HepG2 (cell line): ENCODE measurements at regions not wholly inside any gene's neighbourhood (a gene's known extent, or its start where the extent isn't known, plus 50 kb on each side); places are given as distances from the start of the nearest gene placed in this dataset.

Source experiments
- ATAC-seq: fragments of 200-7000 bp; cut with Tn5 transposase; 3 replicates; pipeline ENCODE4 v1.9.1; 2020; ENCODE audit warnings: mild to moderate bottlenecking, moderate library complexity
- BruUV-seq: library from RNA; stranded (reverse); fragments of 400-500 nt; replicated peaks from 2 replicates; lab custom pipeline; 2021; lab: Mats Ljungman, UMichigan
- CTCF ChIA-PET: fragments of 300-600 bp; formaldehyde crosslinking; extraction: SDS; loops from one replicate; lab custom pipeline; 2021; ENCODE audit warnings: low total read pairs, inconsistent platforms, low intra/inter-chr PET ratio; lab: Yijun Ruan, JAX
- POLR2A ChIA-PET: fragments of 350-600 bp; sonication (Branson Sonifier 250); formaldehyde crosslinking; loops from one replicate; lab custom pipeline; 2020; ENCODE audit warnings: antibody characterized with exemption, inconsistent platforms; lab: Yijun Ruan, JAX
- DNase-seq: peaks from one replicate; pipeline ENCODE4 v3.0.0-alpha.2; 2015; ENCODE audit warnings: low spot score
- FAIRE-seq: peaks from 3 replicates; lab custom pipeline; 2011; peaks lifted over from hg19 to GRCh38; lab: Jason Lieb, UNC
- H2AFZ ChIP-seq: one replicate; pipeline ENCODE4 v1.6.1; 2011; ENCODE audit warnings: low read length, inconsistent platforms
- H3K27ac ChIP-seq: fragments of 300-600 bp; 3 replicates; pipeline ENCODE4 v1.8.0; 2011; ENCODE audit warnings: mixed run types, mild to moderate bottlenecking, mixed read lengths, low read length, inconsistent platforms; ENCODE audit not compliant: insufficient read depth; ENCODE audit errors: extremely low read length
- H3K27me3 ChIP-seq, 2 experiments: fragments of 200-600 bp in 1 of 2; 2 replicates in 1 of 2; 3 replicates in 1 of 2; pipeline versions ENCODE4 v1.6.0 to v1.8.0; 2011; ENCODE audit warnings: low read length in 2 of 2, mild to moderate bottlenecking in 2 of 2, moderate library complexity in 2 of 2, inconsistent platforms in 1 of 2; ENCODE audit not compliant: insufficient read depth in 2 of 2, control insufficient read depth in 1 of 2
- H3K36me3 ChIP-seq, 2 experiments: fragments of 200-600 bp in 1 of 2; replicated peaks in 1 of 2; 2 replicates in 1 of 2; 3 replicates in 1 of 2; pipeline versions ENCODE4 v1.5.1 to v1.8.0; 2011; ENCODE audit warnings: low read length in 2 of 2, inconsistent platforms in 1 of 2; ENCODE audit not compliant: insufficient read depth in 2 of 2, control insufficient read depth in 1 of 2
- H3K4me1 ChIP-seq: 2 replicates; pipeline ENCODE4 v1.5.1; 2012; ENCODE audit warnings: low read length, inconsistent platforms; ENCODE audit not compliant: insufficient read depth
- H3K4me2 ChIP-seq: 2 replicates; pipeline ENCODE4 v1.6.0; 2011; ENCODE audit warnings: low read depth, low read length, inconsistent platforms
- H3K4me3 ChIP-seq, 3 experiments: fragments of 200-600 bp in 1 of 3; sonication (generic), shearing (Covaris generic) in 1 of 3; replicated peaks in 1 of 3; 2 replicates each; pipeline ENCODE4 v1.5.1; 2011 to 2016; ENCODE audit warnings: low read length in 3 of 3, inconsistent platforms in 2 of 3, low read depth in 2 of 3, mild to moderate bottlenecking in 2 of 3, control low read depth in 1 of 3, mixed read lengths in 1 of 3; ENCODE audit not compliant: insufficient read depth in 1 of 3
- H3K79me2 ChIP-seq: one replicate; pipeline ENCODE4 v1.6.1; 2011; ENCODE audit warnings: low read length, inconsistent platforms; ENCODE audit not compliant: insufficient read depth
- H3K9ac ChIP-seq: 2 replicates; pipeline ENCODE4 v1.6.0; 2011; ENCODE audit warnings: mild to moderate bottlenecking, low read depth, low read length, inconsistent platforms; ENCODE audit not compliant: insufficient read depth
- H3K9me3 ChIP-seq: 2 replicates; pipeline ENCODE4 v1.5.1; 2012; ENCODE audit warnings: mild to moderate bottlenecking, low read length
- H4K20me1 ChIP-seq: 2 replicates; pipeline ENCODE4 v1.6.0; 2011; ENCODE audit warnings: inconsistent platforms, mild to moderate bottlenecking, low read length, moderate library complexity; ENCODE audit not compliant: insufficient read depth
- BHLHE40 ChIP-seq: IDR thresholded peaks from 2 replicates; pipeline ENCODE4 v1.6.1; 2011; ENCODE audit warnings: low read length, improper control_type of control experiment
- GATA4 ChIP-seq: sonication (generic); IDR thresholded peaks from 2 replicates; pipeline ENCODE4 v1.6.1; 2016; ENCODE audit warnings: antibody characterized with exemption, low read depth, borderline replicate concordance
- MLXIP ChIP-seq: sonication (generic); formaldehyde crosslinking; IDR thresholded peaks from 2 replicates; pipeline ENCODE4 v1.9.0; 2021; ENCODE audit warnings: missing genetic modification reagents, borderline replicate concordance
- POGZ ChIP-seq: sonication (generic); formaldehyde crosslinking; IDR thresholded peaks from 2 replicates; pipeline ENCODE4 v1.4.0; 2020; ENCODE audit warnings: mild to moderate bottlenecking, missing genetic modification reagents
- SCMH1 ChIP-seq: sonication (generic); formaldehyde crosslinking; IDR thresholded peaks from 2 replicates; pipeline ENCODE4 v1.9.0; 2021; ENCODE audit warnings: missing genetic modification reagents, mild to moderate bottlenecking, borderline replicate concordance
- SMAD1 ChIP-seq: sonication (generic); formaldehyde crosslinking; IDR thresholded peaks from 2 replicates; pipeline ENCODE4 v1.4.0; 2020; ENCODE audit warnings: missing genetic modification reagents, low read depth, mild to moderate bottlenecking, borderline replicate concordance
- UBTF ChIP-seq: sonication (generic); formaldehyde crosslinking; IDR thresholded peaks from 2 replicates; pipeline ENCODE4 v1.4.0; 2020; ENCODE audit warnings: mild to moderate bottlenecking, missing genetic modification reagents
- ZNF383 ChIP-seq: sonication (generic); formaldehyde crosslinking; IDR thresholded peaks from 2 replicates; pipeline ENCODE4 v1.4.0; 2020; ENCODE audit warnings: missing genetic modification reagents, mild to moderate bottlenecking, borderline replicate concordance
- ZNF501 ChIP-seq: sonication (generic); formaldehyde crosslinking; IDR thresholded peaks from 2 replicates; pipeline ENCODE4 v1.5.1; 2020; ENCODE audit warnings: mild to moderate bottlenecking, moderate library complexity, missing genetic modification reagents
- WGBS: methylation state at CpG from one replicate; pipeline ENCODE4 v1.1.6; 2017; ENCODE audit warnings: low lambda C conversion rate; 5-methylcytosine and 5-hydroxymethylcytosine counted together
- in situ Hi-C: cut with HindIII; loops from 2 replicates; pipeline ENCODE4 v1.10.0; 2017; ENCODE audit warnings: low pct_unique_long_range_greater_than_20kb; ENCODE audit not compliant: extremely low pct_ligation_motif_present
- intact Hi-C: fragments of 100-400 bp; cut with micrococcal nuclease; formaldehyde crosslinking; loops from one replicate; pipeline ENCODE4 v1.10.0; 2022; ENCODE audit not compliant: unreplicated experiment
- TF ChIP-seq, protein P1 (sequence below): sonication (generic); formaldehyde crosslinking; IDR thresholded peaks from 2 replicates; pipeline ENCODE4 v1.4.0; 2020; ENCODE audit warnings: missing genetic modification reagents
- TF ChIP-seq, protein P2 (sequence below): IDR thresholded peaks from 2 replicates; pipeline ENCODE4 v1.6.1; 2016

DNA sequence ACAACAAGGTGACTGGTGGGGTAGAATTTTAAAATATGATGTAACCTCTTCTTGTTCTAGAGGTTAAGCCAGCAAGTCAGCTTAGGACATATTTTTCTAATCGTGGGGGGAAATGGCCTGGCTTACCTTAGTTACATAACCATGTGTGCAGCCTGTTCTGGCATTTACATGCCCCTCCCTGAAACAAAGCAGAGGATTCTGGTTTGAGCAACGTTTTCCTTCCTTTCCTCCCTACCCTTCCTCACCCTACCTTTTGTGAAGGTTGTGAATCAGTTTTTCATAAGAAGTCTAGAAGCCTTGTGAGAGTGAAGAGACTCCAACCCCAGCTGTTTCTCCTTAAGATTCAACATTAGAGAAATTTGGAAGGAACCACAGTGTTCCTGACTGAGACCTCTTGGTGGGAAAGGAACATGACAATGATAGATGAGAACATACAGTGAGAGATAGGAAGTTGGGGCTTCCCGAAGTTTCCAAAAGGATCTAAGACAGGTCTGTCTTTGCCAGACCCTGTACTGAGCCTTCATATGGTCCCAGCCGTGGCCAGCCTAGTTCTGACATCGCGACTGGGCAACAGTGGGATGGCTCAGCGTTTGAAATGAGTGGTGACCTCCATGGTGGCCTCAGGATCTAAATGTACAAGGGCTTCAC lies 365.2 kb downstream of the SPATA31D1 start (continued):
- TF ChIP-seq UBTF (CRISPR knock-in tag) (no peak), POGZ (CRISPR knock-in tag) (no peak), GATA4 (no peak), BHLHE40 (no peak)

GRCh38 chr9:82354279-82354659 lies 365.7 kb downstream of the SPATA31D1 start:
- intact Hi-C loops: no loop called here
- WGBS: 10% methylated on average over 2 of the region's 2 CpGs
- no peaks in the 10 kb centered on the region for H3K4me1 ChIP-seq
- in situ Hi-C loops: no loop called here
- H3K9me3 ChIP-seq: peaks cover 26% of the 10 kb centered on the region; the same call in 1 of the 2 replicates
- ChIA-PET CTCF (no interaction called here), POLR2A (no interaction called here)
- no peak for ATAC-seq
- DNase-seq: no peak
- H4K20me1 ChIP-seq: no peaks in the 10 kb centered on the region
- H3K79me2 ChIP-seq: no peaks in the 10 kb centered on the region
- H3K27ac ChIP-seq: no peak overlapping the region
- no peak overlapping the region for H2AFZ ChIP-seq
- no peaks in the 10 kb centered on the region for H3K27me3 ChIP-seq
- H3K9ac ChIP-seq: no peak overlapping the region
- BruUV-seq: no TSS peak
- no peak overlapping the region for H3K4me2 ChIP-seq
- H3K36me3 ChIP-seq: no peaks in the 10 kb centered on the region
- no peak for FAIRE-seq
- no peak overlapping the region for H3K4me3 ChIP-seq
- TF ChIP-seq ZNF501 (CRISPR knock-in tag) (no peak), SCMH1 (CRISPR knock-in tag) (no peak), SMAD1 (no peak), MLXIP (CRISPR knock-in tag) (no peak), ZNF383 (CRISPR knock-in tag) (no peak)
- TF ChIP-seq, protein P1, sequence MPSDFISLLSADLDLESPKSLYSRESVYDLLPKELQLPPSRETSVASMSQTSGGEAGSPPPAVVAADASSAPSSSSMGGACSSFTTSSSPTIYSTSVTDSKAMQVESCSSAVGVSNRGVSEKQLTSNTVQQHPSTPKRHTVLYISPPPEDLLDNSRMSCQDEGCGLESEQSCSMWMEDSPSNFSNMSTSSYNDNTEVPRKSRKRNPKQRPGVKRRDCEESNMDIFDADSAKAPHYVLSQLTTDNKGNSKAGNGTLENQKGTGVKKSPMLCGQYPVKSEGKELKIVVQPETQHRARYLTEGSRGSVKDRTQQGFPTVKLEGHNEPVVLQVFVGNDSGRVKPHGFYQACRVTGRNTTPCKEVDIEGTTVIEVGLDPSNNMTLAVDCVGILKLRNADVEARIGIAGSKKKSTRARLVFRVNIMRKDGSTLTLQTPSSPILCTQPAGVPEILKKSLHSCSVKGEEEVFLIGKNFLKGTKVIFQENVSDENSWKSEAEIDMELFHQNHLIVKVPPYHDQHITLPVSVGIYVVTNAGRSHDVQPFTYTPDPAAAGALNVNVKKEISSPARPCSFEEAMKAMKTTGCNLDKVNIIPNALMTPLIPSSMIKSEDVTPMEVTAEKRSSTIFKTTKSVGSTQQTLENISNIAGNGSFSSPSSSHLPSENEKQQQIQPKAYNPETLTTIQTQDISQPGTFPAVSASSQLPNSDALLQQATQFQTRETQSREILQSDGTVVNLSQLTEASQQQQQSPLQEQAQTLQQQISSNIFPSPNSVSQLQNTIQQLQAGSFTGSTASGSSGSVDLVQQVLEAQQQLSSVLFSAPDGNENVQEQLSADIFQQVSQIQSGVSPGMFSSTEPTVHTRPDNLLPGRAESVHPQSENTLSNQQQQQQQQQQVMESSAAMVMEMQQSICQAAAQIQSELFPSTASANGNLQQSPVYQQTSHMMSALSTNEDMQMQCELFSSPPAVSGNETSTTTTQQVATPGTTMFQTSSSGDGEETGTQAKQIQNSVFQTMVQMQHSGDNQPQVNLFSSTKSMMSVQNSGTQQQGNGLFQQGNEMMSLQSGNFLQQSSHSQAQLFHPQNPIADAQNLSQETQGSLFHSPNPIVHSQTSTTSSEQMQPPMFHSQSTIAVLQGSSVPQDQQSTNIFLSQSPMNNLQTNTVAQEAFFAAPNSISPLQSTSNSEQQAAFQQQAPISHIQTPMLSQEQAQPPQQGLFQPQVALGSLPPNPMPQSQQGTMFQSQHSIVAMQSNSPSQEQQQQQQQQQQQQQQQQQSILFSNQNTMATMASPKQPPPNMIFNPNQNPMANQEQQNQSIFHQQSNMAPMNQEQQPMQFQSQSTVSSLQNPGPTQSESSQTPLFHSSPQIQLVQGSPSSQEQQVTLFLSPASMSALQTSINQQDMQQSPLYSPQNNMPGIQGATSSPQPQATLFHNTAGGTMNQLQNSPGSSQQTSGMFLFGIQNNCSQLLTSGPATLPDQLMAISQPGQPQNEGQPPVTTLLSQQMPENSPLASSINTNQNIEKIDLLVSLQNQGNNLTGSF (CRISPR knock-in tag): no peak
- TF ChIP-seq, protein P2, sequence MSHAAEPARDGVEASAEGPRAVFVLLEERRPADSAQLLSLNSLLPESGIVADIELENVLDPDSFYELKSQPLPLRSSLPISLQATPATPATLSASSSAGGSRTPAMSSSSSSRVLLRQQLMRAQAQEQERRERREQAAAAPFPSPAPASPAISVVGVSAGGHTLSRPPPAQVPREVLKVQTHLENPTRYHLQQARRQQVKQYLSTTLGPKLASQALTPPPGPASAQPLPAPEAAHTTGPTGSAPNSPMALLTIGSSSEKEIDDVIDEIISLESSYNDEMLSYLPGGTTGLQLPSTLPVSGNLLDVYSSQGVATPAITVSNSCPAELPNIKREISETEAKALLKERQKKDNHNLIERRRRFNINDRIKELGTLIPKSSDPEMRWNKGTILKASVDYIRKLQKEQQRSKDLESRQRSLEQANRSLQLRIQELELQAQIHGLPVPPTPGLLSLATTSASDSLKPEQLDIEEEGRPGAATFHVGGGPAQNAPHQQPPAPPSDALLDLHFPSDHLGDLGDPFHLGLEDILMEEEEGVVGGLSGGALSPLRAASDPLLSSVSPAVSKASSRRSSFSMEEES: no peak
